Stomach (tissue), 8 donors: ENCODE measurements at regions not wholly inside any gene's neighbourhood (a gene's known extent, or its start where the extent isn't known, plus 50 kb on each side); places are given as distances from the start of the nearest gene placed in this dataset.
"Not testable (repeated sequence)": the region's sequence is repeated elsewhere in the genome, so short reads cannot be mapped to it uniquely, and the experiment has no call there.

Source experiments
- DNase-seq, 2 donors: peaks; one replicate each; pipeline versions ENCODE4 v3.0.0 to v3.0.0-alpha.2; 2013 to 2019
- H3K27ac ChIP-seq, 5 donors: fragments of 200-600 bp in 4 of 5; sonication (generic) in 4 of 5; one replicate each; pipeline ENCODE4 v1.5.1; 2013 to 2019; ENCODE audit warnings: mild to moderate bottlenecking in 1 of 5, moderate library complexity in 1 of 5
- H3K27me3 ChIP-seq, 3 donors: fragments of 200-600 bp; sonication (generic); one replicate each; pipeline ENCODE4 v1.5.1; 2017 to 2019; ENCODE audit warnings: mixed run types in 1 of 3
- H3K36me3 ChIP-seq, 4 donors: fragments of 200-600 bp; sonication (generic); 1 replicate in 3 of 4; 2 replicates in 1 of 4; pipeline ENCODE4 v1.5.1; 2016 to 2019
- H3K4me1 ChIP-seq, 4 donors: fragments of 200-600 bp; sonication (generic); one replicate each; pipeline ENCODE4 v1.5.1; 2016 to 2019
- H3K4me3 ChIP-seq, 4 donors: fragments of 200-600 bp; sonication (generic) in 3 of 4; one replicate each; pipeline ENCODE4 v1.5.1; 2016 to 2019; ENCODE audit warnings: mild to moderate bottlenecking in 1 of 4
- H3K9me3 ChIP-seq, 4 donors: fragments of 200-600 bp; sonication (generic); one replicate each; pipeline ENCODE4 v1.5.1; 2016 to 2019
- CTCF ChIP-seq, 7 experiments: fragments of 450-650 bp in 4 of 7; fragments of 200-600 bp in 3 of 7; sonication (generic) in 3 of 7; IDR thresholded peaks; one replicate each; pipeline ENCODE4 v1.5.1; 2016 to 2019; ENCODE audit warnings: antibody characterized with exemption in 7 of 7, control low read depth in 2 of 7, mild to moderate bottlenecking in 1 of 7
- EP300 ChIP-seq: sonication (generic); formaldehyde crosslinking; IDR thresholded peaks from one replicate; pipeline ENCODE4 v1.6.1; 2017; ENCODE audit warnings: antibody characterized with exemption
- POLR2A ChIP-seq, 4 donors: fragments of 450-650 bp; IDR thresholded peaks; one replicate each; pipeline ENCODE4 v1.6.1; 2016; ENCODE audit warnings: antibody characterized with exemption in 4 of 4, control low read depth in 2 of 4, mild to moderate bottlenecking in 1 of 4, moderate library complexity in 1 of 4
- POLR2AphosphoS5 ChIP-seq, 3 donors: sonication (generic); formaldehyde crosslinking; IDR thresholded peaks; one replicate each; pipeline ENCODE4 v1.6.1; 2016; ENCODE audit warnings: antibody characterized with exemption in 3 of 3
- WGBS, 5 donors: extraction: QIAGEN DNeasy Blood & Tissue Kit in 3 of 5; methylation state at CpG; one replicate each; pipeline versions ENCODE4 v1.1.5 to v1.1.7; 2013 to 2018; 5-methylcytosine and 5-hydroxymethylcytosine counted together
- intact Hi-C: fragments of 100-400 bp; cut with DNase I; formaldehyde crosslinking; loops from one replicate; pipeline ENCODE4 v1.15.1; 2023; ENCODE audit warnings: low total_unique reads
- donor health status: healthy with polysubstance abuse.
- donor health status: Bipolar disorder and iron deficiency.
- donor health status: healthy.

- Histone ChIP-seq H3K27ac (no peak overlapping the region), H3K4me3 (no peak overlapping the region), H3K4me1 (no peaks in the 10 kb centered on the region), H3K9me3 (peaks cover 0 to 7% (median 0%) of the 10 kb centered on the region in 4 donors), H3K36me3 (no peaks in the 10 kb centered on the region), H3K27me3 (no peaks in the 10 kb centered on the region)
- no peak for TF ChIP-seq POLR2A (IDR thresholded peaks at IDR 0.05)
- TF ChIP-seq EP300, result no peak
- TF ChIP-seq POLR2AphosphoS5 (IDR thresholded peaks at IDR 0.05), result no peak
- TF ChIP-seq CTCF (IDR thresholded peaks at IDR 0.05), result no peak
- intact Hi-C loops, result no loop called here
- WGBS, 5 donors, result 73 to 81% (median 77%) methylated on average over 2 of the region's 2 CpGs
- DNase-seq, result no peak
Observed at GRCh38 chr2:36123995-36124394, 231.6 kb upstream of the CRIM1 start.

- 59 to 83% (median 75%) methylated on average over 3 of the region's 3 CpGs for WGBS, 5 donors
- Histone ChIP-seq H3K9me3 (peaks cover 0 to 20% (median 13%) of the 10 kb centered on the region in 4 donors), H3K27me3 (no peaks in the 10 kb centered on the region), H3K4me3 (no peak overlapping the region), H3K36me3 (no peaks in the 10 kb centered on the region), H3K27ac (no peak overlapping the region), H3K4me1 (no peaks in the 10 kb centered on the region)
- TF ChIP-seq POLR2AphosphoS5 (IDR thresholded peaks at IDR 0.05), result no peak
- TF ChIP-seq EP300, result no peak
- no peak for TF ChIP-seq CTCF (IDR thresholded peaks at IDR 0.05)
- no peak for TF ChIP-seq POLR2A (IDR thresholded peaks at IDR 0.05)
- no peak for DNase-seq
- intact Hi-C loops, result no loop called here
Observed at GRCh38 chr2:36097022-36097421, 258.6 kb upstream of the CRIM1 start.

- intact Hi-C loops, H3K27ac ChIP-seq, DNase-seq, H3K27me3 ChIP-seq, H3K36me3 ChIP-seq, H3K4me1 ChIP-seq, H3K4me3 ChIP-seq: not testable (repeated sequence)
- 84 to 91% (median 89%) methylated on average over 18 to 26 of the region's 26 CpGs for WGBS, 5 donors
- H3K9me3 ChIP-seq, result peaks cover 0 to 25% (median 17%) of the 10 kb centered on the region in 4 donors
Observed at GRCh38 chr2:36091844-36092741, 263.5 kb upstream of the CRIM1 start.

- Histone ChIP-seq H3K36me3 (no peaks in the 10 kb centered on the region), H3K4me3 (no peak overlapping the region), H3K27ac (no peak overlapping the region), H3K4me1 (no peaks in the 10 kb centered on the region), H3K9me3 (peaks cover 0 to 15% (median 11%) of the 10 kb centered on the region in 4 donors), H3K27me3 (no peaks in the 10 kb centered on the region)
- WGBS, 5 donors, result 74 to 84% (median 76%) methylated on average over 2 to 4 of the region's 4 CpGs
- TF ChIP-seq POLR2A (IDR thresholded peaks at IDR 0.05), result no peak
- no peak for TF ChIP-seq POLR2AphosphoS5 (IDR thresholded peaks at IDR 0.05)
- TF ChIP-seq CTCF (IDR thresholded peaks at IDR 0.05), result no peak
- no peak for TF ChIP-seq EP300
- DNase-seq, result no peak
- intact Hi-C loops, result no loop called here
Observed at GRCh38 chr2:36088716-36089328, 266.8 kb upstream of the CRIM1 start.
